ENCODE measurements at regions not wholly inside any gene's neighbourhood (a gene's known extent, or its start where the extent isn't known, plus 50 kb on each side); places are given as distances from the start of the nearest gene placed in this dataset.

DNA sequence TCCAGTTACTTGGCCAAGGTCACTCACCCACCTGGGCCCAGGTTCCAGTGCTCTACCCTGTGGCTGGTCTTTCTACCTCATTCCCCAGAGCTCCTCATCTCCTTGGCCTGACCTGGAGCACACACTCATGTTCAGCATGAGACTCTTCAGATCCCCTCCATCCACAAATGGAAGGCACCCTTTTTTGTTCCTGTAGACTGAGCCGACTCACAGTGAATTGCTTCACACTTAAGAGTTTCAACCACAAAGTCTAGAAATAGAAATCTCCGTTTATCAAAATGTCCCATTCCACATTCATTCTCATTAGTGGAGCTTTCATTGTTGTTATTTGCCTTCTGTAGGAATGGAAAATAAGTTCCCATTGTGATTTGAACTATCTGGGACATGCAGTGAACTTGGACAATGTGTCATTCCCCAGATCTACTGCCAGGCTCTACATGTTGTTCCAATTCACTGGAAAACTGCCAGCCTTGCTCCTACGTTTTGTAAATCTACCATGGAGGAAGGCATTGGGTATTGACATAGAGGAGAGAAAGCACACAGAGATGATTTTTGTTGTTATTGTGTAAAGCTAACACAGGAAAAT lies 125.3 kb upstream of the CELF2 start:
- H3K36me3 ChIP-seq, result no peaks in the 10 kb centered on the region
- Mint-ChIP-seq H3K4me1 (peaks cover 4% of the 10 kb centered on the region), H3K4me3 (no peak overlapping the region), H3K9me3 (peaks cover 4% of the 10 kb centered on the region), H3K27ac (no peak overlapping the region), H3K27me3 (ENCODE audit: insufficient read depth, low read depth) (peaks cover 5% of the 10 kb centered on the region), H3K36me3 (peaks cover 3% of the 10 kb centered on the region)
- no peak overlapping the region for H3K4me2 ChIP-seq
- H3F3A ChIP-seq (ENCODE audit: low read depth), result no peaks in the 10 kb centered on the region
- no peaks in the 10 kb centered on the region for H3K4me1 ChIP-seq
- H3K27me3 ChIP-seq, result no peaks in the 10 kb centered on the region
- no peak for DNase-seq (ENCODE audit: low spot score)
- no peaks in the 10 kb centered on the region for H4K20me1 ChIP-seq (ENCODE audit: low read depth)
- H3K27ac ChIP-seq, result no peak overlapping the region
- H3K4me3 ChIP-seq, result no peak overlapping the region
- no peak overlapping the region for H2AFZ ChIP-seq (replicated peaks)
- no peaks in the 10 kb centered on the region for H3K9me3 ChIP-seq (ENCODE audit: low read depth)
- H3K79me2 ChIP-seq (ENCODE audit: low read depth), result no peaks in the 10 kb centered on the region
- TF ChIP-seq, protein P1, sequence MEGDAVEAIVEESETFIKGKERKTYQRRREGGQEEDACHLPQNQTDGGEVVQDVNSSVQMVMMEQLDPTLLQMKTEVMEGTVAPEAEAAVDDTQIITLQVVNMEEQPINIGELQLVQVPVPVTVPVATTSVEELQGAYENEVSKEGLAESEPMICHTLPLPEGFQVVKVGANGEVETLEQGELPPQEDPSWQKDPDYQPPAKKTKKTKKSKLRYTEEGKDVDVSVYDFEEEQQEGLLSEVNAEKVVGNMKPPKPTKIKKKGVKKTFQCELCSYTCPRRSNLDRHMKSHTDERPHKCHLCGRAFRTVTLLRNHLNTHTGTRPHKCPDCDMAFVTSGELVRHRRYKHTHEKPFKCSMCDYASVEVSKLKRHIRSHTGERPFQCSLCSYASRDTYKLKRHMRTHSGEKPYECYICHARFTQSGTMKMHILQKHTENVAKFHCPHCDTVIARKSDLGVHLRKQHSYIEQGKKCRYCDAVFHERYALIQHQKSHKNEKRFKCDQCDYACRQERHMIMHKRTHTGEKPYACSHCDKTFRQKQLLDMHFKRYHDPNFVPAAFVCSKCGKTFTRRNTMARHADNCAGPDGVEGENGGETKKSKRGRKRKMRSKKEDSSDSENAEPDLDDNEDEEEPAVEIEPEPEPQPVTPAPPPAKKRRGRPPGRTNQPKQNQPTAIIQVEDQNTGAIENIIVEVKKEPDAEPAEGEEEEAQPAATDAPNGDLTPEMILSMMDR (IDR thresholded peaks at IDR 0.05), result no peak
- TF ChIP-seq EZH2 (IDR thresholded peaks at IDR 0.05) (no peak), EZH2phosphoT487 (IDR thresholded peaks at IDR 0.05) (no peak)
- no peak overlapping the region for H3K9ac ChIP-seq

GRCh38 chr10:10897400-10897799 lies 120.3 kb upstream of the CELF2 start:
- Mint-ChIP-seq H3K36me3 (peaks cover 3% of the 10 kb centered on the region), H3K4me1 (no peaks in the 10 kb centered on the region), H3K27ac (no peak overlapping the region), H3K9me3 (peaks cover 4% of the 10 kb centered on the region), H3K27me3 (ENCODE audit: insufficient read depth, low read depth) (peaks cover 5% of the 10 kb centered on the region), H3K4me3 (no peak overlapping the region)
- Histone ChIP-seq H3K4me3 (no peak overlapping the region), H3K79me2 (ENCODE audit: low read depth) (no peaks in the 10 kb centered on the region), H3F3A (ENCODE audit: low read depth) (no peaks in the 10 kb centered on the region), H3K27me3 (no peaks in the 10 kb centered on the region), H3K4me1 (no peaks in the 10 kb centered on the region), H2AFZ (replicated peaks) (no peak overlapping the region), H4K20me1 (ENCODE audit: low read depth) (no peaks in the 10 kb centered on the region), H3K27ac (no peak overlapping the region), H3K9ac (no peak overlapping the region), H3K36me3 (no peaks in the 10 kb centered on the region), H3K9me3 (ENCODE audit: low read depth) (no peaks in the 10 kb centered on the region), H3K4me2 (no peak overlapping the region)
- TF ChIP-seq, protein P1 (IDR thresholded peaks at IDR 0.05), result no peak
- TF ChIP-seq EZH2phosphoT487 (IDR thresholded peaks at IDR 0.05), result no peak
- TF ChIP-seq EZH2 (IDR thresholded peaks at IDR 0.05), result no peak
- no peak for DNase-seq (ENCODE audit: low spot score)

- H3K9ac ChIP-seq, result no peak overlapping the region
- Mint-ChIP-seq H3K9me3 (peaks cover 1% of the 10 kb centered on the region), H3K36me3 (no peaks in the 10 kb centered on the region), H3K27ac (no peak overlapping the region), H3K4me3 (no peak overlapping the region), H3K4me1 (no peaks in the 10 kb centered on the region), H3K27me3 (ENCODE audit: insufficient read depth, low read depth) (no peaks in the 10 kb centered on the region)
- H3K79me2 ChIP-seq (ENCODE audit: low read depth), result no peaks in the 10 kb centered on the region
- no peaks in the 10 kb centered on the region for H3K9me3 ChIP-seq (ENCODE audit: low read depth)
- no peak overlapping the region for H3K27ac ChIP-seq
- TF ChIP-seq EZH2 (IDR thresholded peaks at IDR 0.05), result no peak
- TF ChIP-seq, protein P1 (IDR thresholded peaks at IDR 0.05), result no peak
- TF ChIP-seq EZH2phosphoT487 (IDR thresholded peaks at IDR 0.05), result no peak
- no peak overlapping the region for H3K4me2 ChIP-seq
- H2AFZ ChIP-seq (replicated peaks), result no peak overlapping the region
- no peaks in the 10 kb centered on the region for H3K36me3 ChIP-seq
- H4K20me1 ChIP-seq (ENCODE audit: low read depth), result no peaks in the 10 kb centered on the region
- DNase-seq (ENCODE audit: low spot score), result no peak
- no peaks in the 10 kb centered on the region for H3K4me1 ChIP-seq
- no peak overlapping the region for H3K4me3 ChIP-seq
- no peaks in the 10 kb centered on the region for H3K27me3 ChIP-seq
- no peaks in the 10 kb centered on the region for H3F3A ChIP-seq (ENCODE audit: low read depth)
These were observed 115.8 kb upstream of the CELF2 start for GRCh38 chr10:10901906-10902305.

Measured in neural progenitor cell (in vitro differentiated cells).